HG02759 (cell line): ENCODE measurements at regions not wholly inside any gene's neighbourhood (a gene's known extent, or its start where the extent isn't known, plus 50 kb on each side); places are given as distances from the start of the nearest gene placed in this dataset.

Experiments
- ATAC-seq: cut with Tn5 transposase; IDR thresholded peaks from one replicate; pipeline ENCODE4 v1.9.1; 2021; ENCODE audit warnings: mild to moderate bottlenecking, moderate library complexity; ENCODE audit not compliant: unreplicated experiment

DNA sequence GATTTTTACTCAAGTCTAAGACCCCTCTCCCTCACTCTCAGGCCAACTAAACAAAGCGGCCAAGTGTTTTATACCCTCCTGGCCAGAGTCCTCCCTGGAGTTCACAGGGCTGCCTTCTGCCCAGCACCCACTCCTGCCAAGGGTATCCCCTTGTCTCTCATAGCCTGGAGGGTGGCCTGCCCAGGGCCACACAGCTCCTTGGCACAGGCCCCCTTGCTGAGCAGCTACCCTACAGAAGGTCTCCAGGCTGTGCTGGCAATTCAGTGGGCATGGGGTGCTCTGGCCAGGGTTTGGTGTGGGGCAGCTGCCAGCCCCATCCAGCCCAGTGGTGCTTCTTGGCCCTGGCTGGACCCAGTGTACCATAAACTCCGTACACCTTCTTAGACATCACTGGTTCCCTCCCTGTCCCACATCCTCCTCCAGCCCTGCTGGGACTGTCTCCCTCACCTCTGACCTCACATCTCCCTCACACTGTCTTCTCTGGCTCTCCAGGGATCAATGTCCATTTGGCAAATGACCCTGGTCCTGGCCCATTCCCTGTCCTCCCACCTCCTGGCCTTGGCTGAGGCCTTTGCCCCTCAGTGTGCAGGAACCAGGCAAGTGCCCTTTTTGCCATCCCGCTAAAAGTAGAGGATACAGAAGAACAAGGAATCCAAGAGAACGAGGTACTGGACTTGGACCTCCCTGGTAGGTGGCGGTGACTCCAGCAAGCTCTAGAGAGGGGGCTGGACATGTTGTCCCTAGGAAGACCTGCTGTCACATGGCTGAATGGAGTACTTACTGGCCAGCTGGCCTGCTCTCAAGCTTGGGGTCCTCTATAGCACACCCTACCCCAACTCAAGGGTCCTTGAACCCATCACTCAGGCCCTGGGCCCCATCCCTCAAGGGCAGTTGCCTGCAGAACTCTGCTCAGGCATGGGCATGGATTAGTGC is 50.0 kb upstream of the TRPM1 start:
- no peak for ATAC-seq

DNA sequence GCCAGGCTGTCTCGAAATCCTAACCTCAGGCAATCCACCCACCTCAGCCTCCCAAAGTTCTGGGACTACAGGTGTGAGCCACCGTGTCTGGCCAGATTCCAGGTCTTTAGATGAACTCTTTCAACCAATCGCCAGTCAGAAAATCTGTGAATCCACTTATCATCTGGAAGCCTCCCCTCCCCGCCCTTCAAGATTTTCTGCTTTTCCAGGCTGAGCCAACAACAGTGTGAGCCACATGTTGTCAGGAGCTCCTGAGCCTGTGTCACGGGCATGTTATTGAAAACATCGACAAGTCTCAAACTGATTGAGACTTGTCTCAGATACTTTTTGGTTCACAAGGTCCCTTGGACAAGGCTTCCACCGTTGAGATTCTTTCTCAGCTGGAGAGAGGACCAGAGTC is 52.0 kb upstream of the TRPM1 start:
- no peak for ATAC-seq

- ATAC-seq = no peak
These were observed 53.6 kb upstream of the TRPM1 start for GRCh38 chr15:31155151-31155550.

- ATAC-seq = no peak
These were observed 54.7 kb upstream of the TRPM1 start for GRCh38 chr15:31156226-31156625.

- ATAC-seq = no peak
These were observed 55.3 kb upstream of the TRPM1 start for GRCh38 chr15:31156808-31157207.

GRCh38 chr15:31157644-31158069 is 56.1 kb upstream of the TRPM1 start:
- ATAC-seq = no peak

DNA sequence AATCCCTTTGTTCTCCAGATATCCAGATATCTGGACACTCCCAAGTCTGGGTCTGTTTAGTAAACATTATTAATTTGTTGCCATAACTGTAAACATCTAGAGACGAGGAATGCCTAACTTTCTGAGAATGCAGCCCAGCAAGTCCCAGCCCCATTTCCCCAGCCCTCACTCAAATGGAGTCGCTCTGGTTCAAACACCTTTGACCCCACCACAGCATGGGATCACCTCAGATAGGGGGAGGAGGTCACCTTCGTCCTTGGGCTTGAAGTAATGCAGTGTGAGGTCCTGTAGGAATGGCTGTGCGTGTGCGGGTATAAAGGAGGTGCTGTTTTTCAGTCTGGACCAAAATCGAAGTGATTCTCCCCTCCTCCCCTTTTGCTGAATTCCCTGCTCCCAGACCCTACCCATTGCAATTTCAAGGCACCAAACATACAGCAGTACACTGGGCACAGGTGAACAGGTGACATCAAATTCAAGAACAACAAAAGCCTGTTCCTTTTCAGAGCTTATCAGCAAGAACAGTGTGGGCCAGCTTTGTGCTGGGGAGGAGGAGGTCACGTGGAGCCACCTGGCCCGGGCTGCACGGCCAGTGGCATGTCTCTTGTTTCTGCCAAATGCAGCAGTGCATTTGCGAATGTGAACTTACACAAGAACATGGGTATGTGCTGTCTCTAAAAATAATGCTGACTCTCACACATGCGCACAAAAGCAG is 57.5 kb upstream of the TRPM1 start:
- no peak for ATAC-seq

GRCh38 chr15:31159837-31160236 is 58.3 kb upstream of the TRPM1 start:
- no peak for ATAC-seq

DNA sequence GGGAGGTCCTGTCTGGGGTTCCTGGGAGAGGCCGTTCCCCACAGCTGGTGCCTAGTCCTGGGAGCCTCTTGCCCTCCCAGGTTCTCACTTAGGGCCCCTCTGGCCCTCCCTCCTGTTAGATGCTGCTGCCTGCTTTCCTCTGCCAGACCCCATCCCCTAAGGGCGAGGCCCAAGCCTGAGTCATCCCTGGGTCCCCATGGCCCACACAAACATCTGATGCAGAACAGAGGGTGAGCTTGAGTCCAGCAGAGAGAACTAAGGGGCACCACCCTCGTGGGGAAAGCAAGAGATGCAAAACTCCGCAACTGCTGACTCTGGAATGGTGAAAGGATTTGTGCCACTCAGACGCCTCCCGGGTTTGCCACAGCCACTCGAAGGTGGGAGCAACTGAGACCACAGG is 58.8 kb upstream of the TRPM1 start:
- ATAC-seq = no peak

- no peak for ATAC-seq
These were observed 59.4 kb upstream of the TRPM1 start for GRCh38 chr15:31160740-31161495.

DNA sequence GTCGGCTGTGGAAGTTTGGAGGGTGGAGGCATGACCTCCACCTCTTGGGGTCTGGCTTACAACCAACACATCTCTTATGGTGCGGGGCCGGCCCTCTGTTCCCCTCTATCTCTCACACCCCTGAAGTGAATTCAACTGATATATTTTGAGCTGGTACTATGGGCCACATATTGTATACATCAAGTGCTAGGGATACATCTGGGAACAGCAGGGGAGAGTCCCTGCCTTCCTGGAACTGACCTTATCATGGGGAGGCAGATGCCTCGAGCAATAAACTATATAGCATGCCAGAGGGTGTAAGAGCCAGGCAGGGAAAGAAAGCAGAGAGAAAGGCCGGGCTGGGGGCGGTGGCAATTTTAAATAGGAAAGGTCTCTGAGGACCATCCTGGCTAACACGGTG is 60.4 kb upstream of the TRPM1 start:
- ATAC-seq = no peak

GRCh38 chr15:31162721-31163510 is 61.4 kb upstream of the TRPM1 start:
- no peak for ATAC-seq

DNA sequence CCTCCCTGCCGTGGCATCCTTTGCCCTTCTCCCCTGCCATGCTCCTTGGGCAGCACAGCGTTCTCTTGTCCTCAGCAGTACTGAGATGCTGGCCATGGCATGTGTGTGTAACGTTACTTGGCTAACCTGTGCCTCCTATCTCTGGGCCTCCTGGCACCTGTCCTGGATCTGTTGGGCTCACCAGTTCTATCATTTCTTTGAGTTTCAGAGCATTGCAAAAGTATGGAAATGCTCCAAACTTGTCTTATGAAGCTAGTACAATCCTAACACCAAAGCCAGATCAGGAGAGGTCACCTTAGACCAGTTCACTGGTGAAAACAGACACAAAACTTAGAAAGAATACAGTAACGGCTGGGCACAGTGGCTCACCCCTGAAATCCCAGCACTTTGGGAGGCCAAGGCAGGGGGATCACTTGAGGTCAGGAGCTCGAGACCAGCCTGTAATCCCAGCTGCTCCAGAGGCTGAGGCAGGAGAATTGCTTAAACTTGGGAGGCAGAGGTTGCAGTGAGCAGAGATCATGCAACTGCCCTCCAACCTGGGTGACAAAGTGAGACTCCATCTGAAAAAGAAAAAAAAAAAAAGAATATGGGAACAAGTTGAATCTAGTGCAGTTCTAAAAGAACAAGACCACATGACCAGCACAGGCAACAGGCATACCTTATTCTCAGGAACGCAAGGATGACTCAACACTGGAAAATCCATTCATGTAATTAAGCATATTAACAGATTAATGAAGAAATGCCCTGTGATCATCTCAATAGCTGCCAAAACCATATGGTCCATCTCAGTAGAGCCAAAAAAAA is 62.4 kb upstream of the TRPM1 start:
- ATAC-seq = no peak

DNA sequence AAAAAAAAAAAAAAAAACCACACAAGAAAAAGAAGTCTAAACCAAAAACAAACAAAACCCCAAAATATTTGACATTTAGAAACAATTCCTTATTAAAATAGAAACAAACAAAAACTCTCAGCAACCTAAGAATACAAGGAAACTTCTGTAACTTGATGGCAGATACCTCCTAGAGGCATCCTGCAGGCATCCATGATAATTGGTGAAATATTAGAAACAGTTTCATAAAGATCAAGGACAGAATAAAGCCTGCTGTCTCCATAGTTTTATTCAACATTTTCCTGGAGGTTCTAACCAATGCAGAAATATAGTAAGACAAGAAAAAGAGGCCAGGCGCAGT is 63.0 kb upstream of the TRPM1 start:
- ATAC-seq = no peak

GRCh38 chr15:31169558-31169957 is 68.0 kb upstream of the TRPM1 start:
- ATAC-seq = no peak

- ATAC-seq = no peak
These were observed 70.2 kb upstream of the TRPM1 start for GRCh38 chr15:31171731-31172130.

- ATAC-seq = no peak
These were observed 71.1 kb upstream of the TRPM1 start for GRCh38 chr15:31172606-31173005.

GRCh38 chr15:31173790-31174450 is 72.4 kb upstream of the TRPM1 start:
- ATAC-seq = no peak

DNA sequence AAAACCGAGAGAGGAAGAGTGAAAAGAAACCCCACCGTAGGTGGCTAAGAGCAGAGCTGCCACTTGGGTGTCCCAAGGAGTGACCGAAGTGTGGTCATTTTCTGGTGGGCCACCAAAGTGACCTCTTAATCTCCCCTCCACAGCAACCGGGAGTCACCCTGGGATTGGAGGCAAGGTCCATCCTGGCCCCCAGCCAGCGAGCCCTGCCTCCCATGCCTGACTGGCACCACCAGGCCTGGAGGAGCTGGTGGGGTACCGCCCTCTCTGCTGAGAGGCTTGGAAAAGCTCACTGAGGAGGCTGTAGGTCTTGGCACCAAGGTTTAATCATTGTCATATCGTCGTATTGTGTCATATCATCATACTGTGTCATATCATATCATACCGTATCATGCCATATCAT is 74.0 kb upstream of the TRPM1 start:
- no peak for ATAC-seq
